Activated CD4-positive, alpha-beta T cell treated with anti-CD3 and anti-CD28 coated beads for 4 hours (primary cell): ENCODE measurements at regions not wholly inside any gene's neighbourhood (a gene's known extent, or its start where the extent isn't known, plus 50 kb on each side); places are given as distances from the start of the nearest gene placed in this dataset.

Experiments
- DNase-seq, 2 donors: peaks; one replicate each; pipeline ENCODE4 v3.0.0-alpha.2; 2020

DNA sequence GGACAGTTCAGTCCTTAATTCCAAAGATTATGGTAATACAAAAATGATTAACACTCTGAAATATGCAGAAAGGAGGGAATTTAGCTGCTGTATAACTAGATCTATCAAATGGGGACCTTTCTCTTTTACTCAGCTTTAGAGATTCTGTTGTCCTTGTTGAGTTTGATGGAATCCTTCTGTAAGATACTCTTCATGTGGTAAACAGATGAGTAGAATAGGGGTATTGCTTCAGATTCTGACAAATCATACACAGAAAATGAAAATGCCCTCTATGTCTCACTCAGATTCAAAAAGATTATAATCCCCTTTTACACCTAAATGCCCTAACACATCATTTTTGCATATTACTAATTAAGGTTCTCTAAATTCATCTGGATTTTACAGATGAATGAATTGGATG, 50.7 kb downstream of the ARHGAP35 start:
- no peak for DNase-seq

DNA sequence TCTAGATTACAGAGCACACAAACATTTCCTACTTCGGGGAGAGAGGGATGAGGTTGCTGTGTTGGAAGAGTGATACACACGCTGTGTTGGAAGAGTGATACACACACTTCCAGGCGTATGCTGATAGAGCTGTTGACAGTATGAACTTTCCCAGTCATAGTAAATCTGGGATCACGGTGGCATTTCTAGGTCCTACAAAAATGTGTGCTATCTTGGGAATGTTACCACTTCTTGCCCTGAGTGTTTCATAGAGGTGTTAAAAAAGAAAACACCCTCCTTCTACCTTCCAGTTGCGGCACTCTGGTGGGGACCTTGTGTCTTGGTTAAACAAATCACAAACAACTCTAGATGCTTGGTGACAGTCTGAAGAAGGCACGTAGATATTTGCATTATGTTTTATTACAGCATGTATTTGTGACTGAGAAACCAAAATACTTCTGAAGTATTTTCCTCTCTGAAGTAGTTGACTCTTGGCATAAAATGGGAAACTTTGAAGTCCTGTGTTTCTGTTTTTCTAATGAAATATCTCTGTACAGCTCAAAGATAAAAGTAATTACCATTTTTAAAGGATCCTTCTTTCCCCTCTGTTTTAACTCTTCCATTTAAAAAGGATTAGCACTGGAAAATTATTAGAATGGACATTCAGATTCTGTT, 52.5 kb downstream of the ARHGAP35 start:
- no peak for DNase-seq

DNA sequence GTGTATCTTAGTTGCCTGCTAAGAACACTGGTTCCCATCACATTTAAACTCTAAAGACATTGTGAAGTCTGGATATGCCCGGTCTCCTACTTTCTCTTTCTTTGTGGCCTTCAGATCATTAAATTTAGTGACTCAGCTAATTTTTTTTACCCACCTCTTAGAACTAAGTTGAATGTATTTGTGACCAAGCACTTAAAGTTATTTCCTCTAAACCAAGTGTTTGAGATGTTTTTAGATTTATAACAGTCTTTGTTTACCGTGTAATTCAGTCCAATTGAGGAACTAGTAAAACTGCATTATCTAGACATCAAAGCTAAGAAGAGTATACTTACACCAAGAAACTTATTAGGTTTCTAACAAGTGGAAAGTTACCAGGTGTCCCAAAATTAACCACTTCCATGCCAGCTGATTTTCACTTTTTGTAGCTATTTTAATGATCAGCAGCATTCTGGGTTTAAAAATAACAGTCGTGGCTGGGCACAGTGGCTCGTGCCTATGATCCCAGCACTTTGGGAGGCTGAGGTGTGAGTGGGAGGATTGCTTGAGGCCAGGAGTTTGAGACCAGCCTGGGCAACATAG, 53.1 kb downstream of the ARHGAP35 start:
- DNase-seq, result no peak

DNA sequence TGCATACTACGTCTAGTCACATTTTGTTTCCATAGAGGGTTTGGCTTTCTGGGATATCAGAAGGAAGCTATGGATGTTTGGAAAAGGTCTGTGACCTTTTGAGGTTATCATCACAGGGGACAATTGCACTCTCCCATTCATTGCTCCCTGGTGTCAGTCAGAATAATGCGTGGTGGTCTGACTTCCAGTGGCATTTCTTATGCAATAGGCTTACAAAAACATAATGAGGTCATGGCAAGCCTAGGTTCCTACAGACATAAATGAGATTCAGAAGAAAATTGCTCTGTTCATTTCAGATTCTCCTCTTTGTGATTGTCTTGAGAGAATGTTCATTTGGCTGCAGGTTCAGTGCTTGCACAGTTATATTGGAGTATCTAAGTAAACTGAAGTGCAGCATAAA, 54.6 kb downstream of the ARHGAP35 start:
- no peak for DNase-seq

DNA sequence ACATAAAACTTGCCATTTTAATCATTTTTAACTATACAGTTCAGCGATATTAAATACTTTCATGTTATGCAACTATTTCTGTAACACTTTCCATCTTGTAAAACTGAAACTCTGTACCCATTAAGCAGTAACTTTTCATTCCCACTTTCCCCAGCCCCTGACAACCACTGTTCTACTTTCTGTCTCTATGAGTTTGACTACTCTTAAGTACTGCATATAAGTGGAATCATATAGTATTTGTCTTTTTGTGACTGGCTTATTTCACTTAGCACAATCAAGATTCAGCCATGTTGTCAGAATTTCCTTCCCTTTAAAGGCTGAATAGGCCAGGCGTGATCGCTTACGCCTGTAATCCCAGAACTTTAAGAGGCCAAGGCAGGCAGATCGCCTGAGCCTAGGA, 56.2 kb downstream of the ARHGAP35 start:
- no peak for DNase-seq

DNA sequence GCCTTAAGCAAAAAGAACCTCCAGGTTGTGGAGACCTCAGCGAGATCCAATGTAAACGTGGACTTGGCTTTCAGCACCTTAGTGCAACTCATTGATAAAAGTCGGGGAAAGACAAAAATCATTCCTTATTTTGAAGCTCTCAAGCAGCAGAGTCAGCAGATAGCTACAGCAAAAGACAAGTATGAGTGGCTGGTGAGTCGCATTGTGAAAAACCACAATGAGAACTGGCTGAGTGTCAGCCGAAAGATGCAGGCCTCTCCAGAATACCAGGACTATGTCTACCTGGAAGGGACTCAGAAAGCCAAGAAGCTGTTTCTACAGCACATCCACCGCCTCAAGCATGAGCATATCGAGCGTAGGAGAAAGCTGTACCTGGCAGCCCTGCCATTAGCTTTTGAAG, 58.5 kb downstream of the ARHGAP35 start:
- no peak for DNase-seq

DNA sequence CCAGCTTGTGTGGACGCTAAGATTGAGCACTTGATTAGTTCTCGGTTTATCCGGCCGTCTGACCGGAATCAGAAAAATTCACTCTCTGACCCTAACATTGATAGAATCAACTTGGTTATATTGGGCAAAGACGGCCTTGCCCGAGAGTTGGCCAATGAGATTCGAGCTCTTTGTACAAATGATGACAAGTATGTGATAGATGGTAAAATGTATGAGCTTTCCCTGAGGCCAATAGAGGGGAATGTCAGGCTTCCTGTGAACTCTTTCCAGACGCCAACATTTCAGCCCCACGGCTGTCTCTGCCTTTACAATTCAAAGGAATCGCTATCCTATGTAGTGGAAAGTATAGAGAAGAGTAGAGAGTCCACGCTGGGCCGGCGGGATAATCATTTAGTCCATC, 59.6 kb downstream of the ARHGAP35 start:
- no peak for DNase-seq

DNA sequence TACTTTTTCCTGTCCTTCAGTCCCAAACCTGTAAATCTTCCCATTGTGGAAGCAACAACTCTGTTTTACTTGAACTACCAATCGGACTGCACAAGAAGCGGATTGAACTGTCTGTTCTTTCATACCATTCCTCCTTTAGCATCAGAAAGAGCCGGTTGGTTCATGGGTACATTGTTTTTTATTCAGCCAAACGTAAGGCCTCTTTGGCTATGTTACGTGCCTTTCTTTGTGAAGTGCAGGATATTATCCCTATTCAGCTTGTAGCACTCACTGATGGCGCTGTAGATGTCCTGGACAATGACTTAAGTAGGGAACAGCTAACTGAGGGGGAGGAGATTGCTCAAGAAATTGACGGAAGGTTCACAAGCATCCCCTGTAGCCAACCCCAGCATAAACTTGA, 60.3 kb downstream of the ARHGAP35 start:
- no peak for DNase-seq

DNA sequence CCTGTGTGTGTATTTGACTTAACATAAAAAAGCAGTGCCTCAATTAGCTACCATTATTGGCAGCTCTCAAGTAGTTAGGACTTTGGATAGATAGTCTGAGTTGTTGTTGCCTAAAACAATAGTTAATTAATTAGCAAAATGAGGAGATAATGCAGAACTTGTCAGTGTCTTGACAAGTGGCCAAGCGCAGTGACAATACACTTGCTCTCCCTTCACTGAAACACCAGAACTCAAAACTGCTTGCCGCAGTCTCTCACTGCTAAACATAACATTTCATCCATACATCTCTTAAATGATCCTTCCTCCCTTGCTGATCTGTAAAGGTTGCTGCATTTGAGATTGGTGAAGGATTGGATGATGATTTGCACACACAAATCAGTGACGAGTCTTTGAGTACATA, 61.7 kb downstream of the ARHGAP35 start:
- DNase-seq, result no peak

DNA sequence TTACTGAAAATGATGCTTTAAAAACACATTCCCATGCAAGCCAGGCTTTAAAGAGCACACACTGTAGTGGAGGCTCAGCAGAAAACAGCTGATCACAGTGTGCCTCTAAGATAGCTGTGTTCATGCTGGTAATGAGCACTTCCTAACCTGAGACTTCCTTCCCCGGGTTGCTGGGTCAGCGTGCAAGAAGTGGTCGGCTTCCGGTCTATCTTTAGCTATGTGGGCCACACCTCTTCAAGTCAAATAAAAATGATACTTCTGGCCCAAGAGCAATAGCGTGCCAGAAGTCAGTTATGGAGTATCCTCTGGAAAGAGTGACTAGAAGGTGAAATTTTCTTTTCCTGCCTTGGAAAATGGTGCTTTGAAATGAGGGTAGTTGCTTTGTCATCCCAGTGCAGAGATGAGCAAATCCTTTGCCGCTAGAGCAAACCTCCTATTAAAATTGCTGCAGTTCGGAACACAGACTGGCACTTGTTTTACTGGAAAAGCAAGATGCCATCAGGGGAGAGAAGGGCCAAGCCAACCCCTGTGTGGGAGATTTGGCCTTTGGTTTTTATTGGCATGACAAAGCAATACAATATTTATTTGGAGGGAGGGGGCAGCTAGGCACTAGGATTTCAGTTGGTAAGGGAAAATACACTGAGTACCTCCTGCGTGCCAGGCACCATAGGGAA, 64.2 kb downstream of the ARHGAP35 start:
- DNase-seq, result no peak

DNA sequence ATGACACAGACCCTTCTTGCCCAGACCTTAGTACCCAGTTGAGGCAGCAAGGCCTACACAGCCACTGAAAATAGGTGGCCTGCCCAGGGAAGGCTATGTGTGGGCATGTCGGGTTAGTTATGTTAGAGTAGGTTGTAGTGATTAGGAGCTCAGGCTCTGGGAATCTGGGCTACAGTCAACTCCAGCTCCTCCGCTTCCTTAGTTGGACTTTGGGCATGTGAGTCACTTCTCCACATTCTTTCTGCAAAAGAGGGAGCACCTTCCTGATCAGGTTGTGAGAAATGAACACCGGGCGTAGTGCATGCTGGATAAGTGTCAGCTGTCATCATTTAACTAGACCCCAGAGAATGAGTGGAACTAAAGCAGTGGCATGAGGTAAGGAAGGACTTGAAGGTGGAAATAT, 64.8 kb downstream of the ARHGAP35 start:
- no peak for DNase-seq

DNA sequence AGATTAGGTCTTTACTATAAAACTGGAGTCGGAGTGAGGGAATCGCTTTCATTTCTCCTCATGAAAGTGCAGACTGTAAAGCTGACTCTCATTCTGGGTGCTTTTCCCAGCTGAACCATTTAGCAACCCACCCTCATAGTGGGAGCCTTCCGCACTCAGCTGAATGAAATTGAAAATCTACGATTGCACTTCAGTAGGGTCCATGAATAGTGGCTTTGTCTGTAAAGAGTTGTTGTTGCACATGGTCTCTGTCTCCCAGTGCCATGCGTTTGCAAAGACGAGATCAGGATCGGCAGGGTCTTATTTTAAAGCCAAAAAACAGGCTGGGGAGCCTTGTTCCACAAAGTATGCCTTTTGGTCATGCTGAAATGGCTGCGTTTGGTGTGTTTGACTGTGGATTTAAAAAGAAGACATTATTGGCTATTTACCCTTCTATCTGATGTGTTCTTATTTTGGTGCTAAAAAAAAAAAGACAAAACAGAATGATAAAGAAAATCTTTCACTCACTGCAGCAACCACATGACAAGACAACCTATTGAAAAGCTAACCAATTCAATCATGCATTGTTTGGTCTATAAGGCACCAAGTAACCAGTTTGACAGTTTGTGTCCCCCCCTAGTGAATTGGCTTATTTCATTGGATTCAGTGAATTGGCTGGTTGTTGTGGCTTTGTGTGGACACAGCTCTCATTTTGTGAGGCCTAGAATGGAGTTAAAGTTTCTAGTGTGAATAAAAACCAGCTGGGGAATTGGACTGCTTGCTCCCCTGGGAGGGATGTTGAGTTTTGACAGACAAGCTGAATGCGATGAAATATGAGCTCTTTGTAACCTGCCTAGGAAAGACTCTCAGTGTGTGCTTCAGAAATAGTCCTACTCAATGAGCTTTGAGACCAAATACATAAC, 65.6 kb downstream of the ARHGAP35 start:
- no peak for DNase-seq

DNA sequence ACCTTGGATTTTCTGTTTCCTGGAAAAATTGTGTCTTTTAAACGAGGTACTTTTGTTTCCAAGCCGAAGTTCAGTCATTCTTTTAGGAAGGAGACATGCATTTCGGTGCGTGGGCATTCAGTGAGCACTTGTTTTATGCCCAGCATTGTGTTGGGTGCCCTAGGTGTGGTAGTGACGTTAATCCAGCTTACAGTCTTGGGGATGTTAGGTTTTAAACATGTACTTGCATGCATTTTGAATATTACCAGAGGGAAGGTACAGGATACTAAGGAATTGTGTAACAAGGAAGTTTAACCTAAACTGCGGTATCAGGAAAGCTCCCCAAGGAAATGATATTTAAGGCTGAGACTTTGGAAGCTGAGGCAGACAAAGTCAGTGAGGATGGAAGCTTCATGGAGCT, 66.3 kb downstream of the ARHGAP35 start:
- no peak for DNase-seq

DNA sequence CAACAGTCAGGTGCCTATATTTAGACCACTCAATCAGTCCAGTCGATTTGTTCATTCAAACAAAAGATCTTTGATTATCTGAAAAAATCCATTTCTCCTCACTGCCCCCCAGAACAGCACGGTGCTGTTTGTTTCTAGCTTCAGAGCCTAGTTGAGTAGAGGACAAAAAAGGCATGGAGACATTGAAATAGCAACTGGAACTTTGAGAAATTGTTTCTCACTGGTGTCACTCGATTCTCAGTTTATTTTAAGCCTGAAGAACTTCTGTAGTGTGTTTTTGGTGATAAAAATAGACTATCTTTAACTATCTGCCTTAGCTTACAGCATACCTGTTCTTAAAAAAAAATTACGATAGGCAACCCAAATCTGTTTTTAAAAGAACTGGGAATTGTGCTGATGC, 67.1 kb downstream of the ARHGAP35 start:
- no peak for DNase-seq

DNA sequence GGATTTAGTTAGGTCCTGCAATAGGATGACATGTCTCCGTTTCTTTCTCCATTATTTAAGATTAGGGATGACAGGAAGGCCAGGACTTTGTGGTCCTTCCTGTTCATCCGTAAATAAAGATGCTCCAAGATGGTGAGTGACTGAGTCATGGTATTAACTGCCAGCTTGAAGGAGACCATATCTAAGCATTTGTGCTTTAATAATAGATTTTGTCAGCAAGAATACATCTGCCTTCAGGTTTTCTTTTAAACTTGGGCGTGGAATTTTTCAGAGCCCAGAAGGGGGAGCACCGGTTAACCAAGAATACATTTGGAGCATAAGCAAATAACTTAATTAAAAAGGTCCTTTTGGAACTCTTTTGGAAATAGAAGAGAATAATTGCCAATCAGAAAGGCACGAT, 68.2 kb downstream of the ARHGAP35 start:
- DNase-seq, result no peak

DNA sequence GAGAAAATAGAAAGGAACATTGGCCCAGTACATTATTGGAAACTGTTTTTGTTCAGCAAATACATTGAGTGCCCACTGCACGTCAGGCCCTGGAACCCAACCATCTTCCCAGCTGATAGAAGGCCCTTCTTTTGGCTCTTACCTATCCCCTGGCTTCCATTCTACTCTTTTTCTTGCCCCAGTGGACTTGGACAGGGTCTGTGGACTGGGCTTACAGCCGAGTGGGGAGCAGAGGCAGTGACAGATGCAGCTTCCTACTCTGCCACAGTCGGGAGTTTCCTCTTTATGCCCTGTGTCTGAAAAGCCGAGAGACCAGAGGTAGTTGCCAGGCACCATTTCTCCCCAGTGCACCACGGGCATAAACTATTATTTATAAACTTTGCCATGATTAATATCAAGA, 70.4 kb downstream of the ARHGAP35 start:
- DNase-seq, result no peak

DNA sequence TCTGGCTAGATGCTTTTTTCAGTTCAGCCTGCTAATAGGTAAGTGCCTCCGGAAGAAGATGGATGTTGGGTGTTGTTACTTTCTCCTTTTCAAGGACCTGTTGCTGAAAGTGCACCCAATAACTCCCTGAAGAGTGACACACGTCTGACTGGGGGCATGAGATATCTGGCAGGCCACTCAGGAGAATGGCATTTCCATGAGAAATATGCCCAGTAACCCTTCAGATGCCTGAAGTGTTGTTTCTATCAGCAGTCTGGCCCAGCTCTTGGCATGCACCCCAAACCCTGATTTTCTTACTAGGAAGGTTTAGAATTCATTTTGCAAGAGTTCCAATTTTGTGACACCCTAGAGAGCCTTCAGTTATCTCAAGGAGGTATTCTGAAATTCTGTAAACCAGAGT, 71.5 kb downstream of the ARHGAP35 start:
- DNase-seq, result no peak

DNA sequence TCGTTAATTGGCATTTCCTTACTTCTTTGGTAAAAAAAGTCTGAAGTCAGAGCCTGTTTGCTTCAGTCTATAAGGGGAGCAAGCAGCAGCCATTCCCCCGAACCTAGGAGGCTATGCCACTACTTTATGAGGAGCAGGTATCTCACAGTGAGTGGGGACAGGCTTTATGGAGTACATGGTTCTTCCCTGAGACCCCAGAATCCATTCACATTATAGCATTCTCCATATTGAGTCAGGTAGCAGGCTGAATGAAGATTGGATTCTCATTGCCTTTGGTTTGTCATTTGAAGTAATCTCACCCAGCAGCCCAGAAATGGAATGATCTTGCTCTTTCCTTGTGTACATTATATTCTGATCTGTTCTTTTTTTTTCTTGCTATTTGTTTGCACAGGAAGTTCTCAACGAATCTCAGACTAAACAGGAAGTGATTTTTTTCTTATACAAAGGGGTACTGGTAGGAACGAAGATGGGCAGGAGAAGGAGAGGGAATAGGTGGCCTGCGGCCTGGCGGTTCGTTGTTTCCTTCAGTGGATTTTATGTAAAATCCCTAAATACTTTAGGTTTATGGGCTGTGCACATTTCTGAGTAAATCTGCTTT, 74.4 kb downstream of the ARHGAP35 start:
- no peak for DNase-seq

DNA sequence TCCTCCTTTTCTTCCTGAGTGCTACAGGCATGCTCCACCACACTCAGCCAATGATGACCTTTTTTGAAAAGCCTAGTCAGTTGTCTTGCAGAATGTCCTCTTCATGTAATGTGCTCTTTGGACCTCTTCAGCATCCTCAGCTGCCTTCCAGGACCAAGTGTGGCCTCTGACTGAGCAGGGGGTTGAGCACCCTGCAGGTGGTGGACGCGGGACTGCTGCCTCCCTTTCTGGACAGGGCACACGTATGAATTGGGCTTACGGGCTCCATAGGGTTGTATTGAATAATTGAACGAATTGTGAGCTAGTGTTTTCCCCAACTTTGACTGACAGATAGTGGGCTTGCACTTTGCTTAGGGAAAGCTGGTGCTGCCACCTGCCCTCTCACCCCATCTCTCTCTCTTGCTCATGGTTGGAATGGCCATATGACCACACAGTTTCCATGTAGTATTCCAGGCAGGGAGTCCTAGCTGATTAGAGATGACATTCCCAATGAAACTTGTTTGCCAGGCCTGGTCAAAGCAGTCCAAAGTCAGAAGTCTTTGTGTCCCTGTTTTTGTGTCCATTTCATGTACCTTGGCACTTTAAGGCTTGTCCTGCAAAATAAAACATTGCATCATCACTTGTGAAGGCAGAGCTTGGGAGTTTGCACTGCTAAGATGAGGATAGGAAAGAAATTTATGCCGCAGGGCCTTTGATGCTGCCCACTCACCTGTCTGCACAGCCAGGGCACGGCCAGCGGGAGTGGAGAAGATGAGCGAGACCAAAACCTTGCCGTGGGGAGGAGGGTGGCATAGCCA, 76.3 kb upstream of the NPAS1 start:
- no peak for DNase-seq

DNA sequence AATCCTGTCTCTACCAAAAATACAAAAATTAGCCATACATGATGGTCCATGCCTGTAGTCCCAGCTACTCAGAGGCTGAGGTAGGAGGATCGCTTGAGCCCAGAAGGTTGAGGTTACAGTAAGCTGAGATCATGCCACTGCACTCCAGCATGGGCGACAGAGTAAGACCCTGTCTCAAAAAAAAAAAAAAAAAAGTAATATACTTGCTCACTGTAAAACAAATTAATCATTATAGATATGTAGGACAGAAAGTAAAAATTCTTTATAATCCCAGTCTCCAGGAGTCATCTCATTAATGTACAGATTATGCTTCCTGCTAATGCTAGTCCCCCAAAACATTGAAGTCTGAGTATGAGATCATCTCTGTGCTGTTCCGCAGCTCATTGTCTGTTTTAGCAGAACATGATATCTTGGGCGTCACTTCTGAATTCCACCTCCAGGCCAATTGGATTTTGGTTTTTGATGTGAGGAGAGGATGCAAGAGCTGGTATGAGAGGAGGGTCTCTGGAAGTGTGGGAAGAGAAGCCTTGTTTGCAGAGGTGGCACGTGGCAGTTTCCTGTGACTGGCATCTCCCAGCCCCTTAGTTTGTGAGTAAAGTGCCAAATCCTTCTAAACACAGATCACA, 75.4 kb upstream of the NPAS1 start:
- DNase-seq, result no peak

DNA sequence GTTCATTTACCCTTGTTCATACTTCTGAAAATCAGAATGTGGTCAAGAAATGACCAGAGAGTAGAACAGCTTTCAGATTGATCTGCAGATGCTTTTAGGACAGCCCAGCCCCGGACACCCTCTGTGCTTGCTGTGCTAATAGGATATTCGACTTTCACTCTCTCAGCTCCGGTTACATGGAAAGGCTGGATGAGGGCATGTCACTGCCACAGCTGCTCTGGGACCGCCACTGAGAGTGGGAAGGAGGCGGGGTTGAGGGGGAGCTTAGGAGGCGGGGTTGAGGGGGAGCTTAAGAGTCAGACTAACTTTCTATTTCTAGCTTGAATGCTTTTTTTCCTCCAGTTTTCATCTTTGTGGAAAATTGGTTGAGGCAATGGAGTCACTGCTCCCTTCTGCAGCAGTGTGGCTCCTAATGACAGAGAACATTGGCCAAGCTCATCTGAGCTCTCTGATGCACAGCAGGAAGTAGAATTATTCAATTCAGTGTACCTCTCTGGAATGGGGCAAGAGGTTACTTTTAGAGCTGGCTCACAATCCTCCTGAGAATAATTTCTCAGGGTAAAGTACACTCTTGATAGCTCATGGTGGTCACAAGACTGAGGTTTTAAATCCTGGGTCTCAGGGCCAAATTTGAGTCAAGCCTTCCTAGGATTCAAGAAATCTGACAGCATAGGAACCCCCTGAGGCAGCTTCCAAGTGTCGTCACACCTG, 74.6 kb upstream of the NPAS1 start:
- no peak for DNase-seq
